Right atrium auricular region (tissue), 2 donors: ENCODE measurements at regions not wholly inside any gene's neighbourhood (a gene's known extent, or its start where the extent isn't known, plus 50 kb on each side); places are given as distances from the start of the nearest gene placed in this dataset.

Source experiments
- DNase-seq: peaks from one replicate; pipeline ENCODE4 v3.0.0-alpha.2; 2019; ENCODE audit warnings: low spot score
- H3K27ac ChIP-seq, 2 donors: fragments of 200-600 bp; sonication (generic); 1 replicate in 1 of 2; 2 replicates in 1 of 2; pipeline ENCODE4 v1.5.1; 2016 to 2019
- H3K27me3 ChIP-seq, 2 donors: fragments of 200-600 bp; sonication (generic); one replicate each; pipeline versions ENCODE4 v1.5.1 to v1.6.0; 2017 to 2019
- H3K36me3 ChIP-seq: fragments of 200-600 bp; sonication (generic); one replicate; pipeline ENCODE4 v1.5.1; 2016
- H3K4me1 ChIP-seq, 2 donors: fragments of 200-600 bp; sonication (generic); one replicate each; pipeline versions ENCODE4 v1.5.1 to v1.6.0; 2017 to 2019
- H3K4me3 ChIP-seq, 2 donors: fragments of 200-600 bp; sonication (generic); 1 replicate in 1 of 2; 2 replicates in 1 of 2; pipeline ENCODE4 v1.5.1; 2017 to 2019; ENCODE audit warnings: mild to moderate bottlenecking in 1 of 2, moderate library complexity in 1 of 2
- H3K9me3 ChIP-seq, 2 donors: fragments of 200-600 bp; sonication (generic); one replicate each; pipeline ENCODE4 v1.5.1; 2019
- TF ChIP-seq, protein P1 (sequence below), 2 donors: fragments of 200-600 bp; sonication (generic); IDR thresholded peaks; one replicate each; pipeline ENCODE4 v1.5.1; 2019; ENCODE audit warnings: antibody characterized with exemption in 2 of 2

GRCh38 chr11:11016068-11016467 is 158.2 kb upstream of the ZBED5 start:
- no peaks in the 10 kb centered on the region for H3K36me3 ChIP-seq
- no peak overlapping the region for H3K4me3 ChIP-seq
- H3K27me3 ChIP-seq, result no peaks in the 10 kb centered on the region
- H3K27ac ChIP-seq, result no peak overlapping the region
- TF ChIP-seq, protein P1, sequence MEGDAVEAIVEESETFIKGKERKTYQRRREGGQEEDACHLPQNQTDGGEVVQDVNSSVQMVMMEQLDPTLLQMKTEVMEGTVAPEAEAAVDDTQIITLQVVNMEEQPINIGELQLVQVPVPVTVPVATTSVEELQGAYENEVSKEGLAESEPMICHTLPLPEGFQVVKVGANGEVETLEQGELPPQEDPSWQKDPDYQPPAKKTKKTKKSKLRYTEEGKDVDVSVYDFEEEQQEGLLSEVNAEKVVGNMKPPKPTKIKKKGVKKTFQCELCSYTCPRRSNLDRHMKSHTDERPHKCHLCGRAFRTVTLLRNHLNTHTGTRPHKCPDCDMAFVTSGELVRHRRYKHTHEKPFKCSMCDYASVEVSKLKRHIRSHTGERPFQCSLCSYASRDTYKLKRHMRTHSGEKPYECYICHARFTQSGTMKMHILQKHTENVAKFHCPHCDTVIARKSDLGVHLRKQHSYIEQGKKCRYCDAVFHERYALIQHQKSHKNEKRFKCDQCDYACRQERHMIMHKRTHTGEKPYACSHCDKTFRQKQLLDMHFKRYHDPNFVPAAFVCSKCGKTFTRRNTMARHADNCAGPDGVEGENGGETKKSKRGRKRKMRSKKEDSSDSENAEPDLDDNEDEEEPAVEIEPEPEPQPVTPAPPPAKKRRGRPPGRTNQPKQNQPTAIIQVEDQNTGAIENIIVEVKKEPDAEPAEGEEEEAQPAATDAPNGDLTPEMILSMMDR (IDR thresholded peaks at IDR 0.05), result no peak
- DNase-seq, result no peak
- peaks cover 0 to 2% of the 10 kb centered on the region in 2 donors for H3K4me1 ChIP-seq
- H3K9me3 ChIP-seq, result no peaks in the 10 kb centered on the region

DNA sequence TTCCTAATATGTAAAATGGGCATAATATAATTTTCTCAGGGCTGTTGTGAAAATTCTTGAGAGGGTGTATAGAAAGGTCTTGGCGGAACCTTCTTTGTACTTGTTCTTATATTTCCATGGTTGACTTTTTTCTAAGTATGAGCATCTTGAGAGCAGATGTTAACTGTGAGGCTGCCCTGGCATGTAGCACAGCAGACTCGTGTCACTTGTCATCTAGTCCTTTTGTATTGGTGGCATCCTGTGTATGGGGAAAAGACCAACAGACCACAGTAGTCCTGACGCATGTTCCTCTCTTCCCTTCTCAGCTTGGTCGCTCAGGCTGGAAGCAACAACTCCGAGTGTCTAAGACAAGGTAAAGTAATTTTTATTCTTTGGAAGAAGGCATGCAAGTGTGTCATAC is 153.8 kb upstream of the ZBED5 start:
- Histone ChIP-seq H3K27me3 (no peaks in the 10 kb centered on the region), H3K4me1 (peaks cover 0 to 10% of the 10 kb centered on the region in 2 donors), H3K4me3 (no peak overlapping the region), H3K27ac (no peak overlapping the region), H3K9me3 (no peaks in the 10 kb centered on the region), H3K36me3 (no peaks in the 10 kb centered on the region)
- DNase-seq, result no peak
- TF ChIP-seq, protein P1 (IDR thresholded peaks at IDR 0.05), result no peak

GRCh38 chr11:11010624-11011127 is 152.8 kb upstream of the ZBED5 start:
- Histone ChIP-seq H3K27ac (no peak overlapping the region), H3K4me1 (peaks cover 0 to 10% of the 10 kb centered on the region in 2 donors), H3K9me3 (no peaks in the 10 kb centered on the region), H3K27me3 (no peaks in the 10 kb centered on the region), H3K4me3 (no peak overlapping the region), H3K36me3 (no peaks in the 10 kb centered on the region)
- TF ChIP-seq, protein P1 (IDR thresholded peaks at IDR 0.05), result peak; percentile 28 to 61
- peak; percentile 61 for DNase-seq

DNA sequence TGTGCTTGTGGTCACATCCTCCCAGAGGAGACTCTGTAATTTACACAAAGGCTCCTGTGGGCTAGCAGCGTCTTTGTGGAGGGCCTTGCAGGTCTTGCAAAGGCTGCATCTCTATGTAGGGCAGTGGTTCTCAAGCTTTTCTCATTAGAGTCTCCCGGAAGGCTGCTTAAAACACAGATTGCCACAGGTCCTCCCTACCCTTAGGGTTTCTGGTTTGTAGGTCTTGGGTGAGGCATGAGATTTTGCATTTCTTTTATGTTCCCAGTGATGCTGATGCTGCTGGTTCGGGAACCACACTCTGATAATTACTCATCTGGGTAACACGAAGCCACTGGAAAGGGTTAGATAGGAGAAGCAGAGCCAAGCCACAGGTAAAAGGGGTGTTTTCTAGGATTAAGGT is 151.3 kb upstream of the ZBED5 start:
- DNase-seq, result no peak
- H3K36me3 ChIP-seq, result no peaks in the 10 kb centered on the region
- no peaks in the 10 kb centered on the region for H3K27me3 ChIP-seq
- H3K9me3 ChIP-seq, result no peaks in the 10 kb centered on the region
- no peak overlapping the region for H3K27ac ChIP-seq
- H3K4me3 ChIP-seq, result no peak overlapping the region
- peaks cover 0 to 10% of the 10 kb centered on the region in 2 donors for H3K4me1 ChIP-seq
- TF ChIP-seq, protein P1 (IDR thresholded peaks at IDR 0.05), result no peak

- Histone ChIP-seq H3K27ac (no peak overlapping the region), H3K36me3 (no peaks in the 10 kb centered on the region), H3K4me3 (no peak overlapping the region), H3K4me1 (no peaks in the 10 kb centered on the region), H3K9me3 (no peaks in the 10 kb centered on the region), H3K27me3 (no peaks in the 10 kb centered on the region)
- TF ChIP-seq, protein P1 (IDR thresholded peaks at IDR 0.05), result no peak
- DNase-seq, result no peak
Observed at GRCh38 chr11:11004069-11004468, 146.2 kb upstream of the ZBED5 start.

GRCh38 chr11:11003226-11003625 is 145.4 kb upstream of the ZBED5 start:
- no peaks in the 10 kb centered on the region for H3K27me3 ChIP-seq
- DNase-seq, result no peak
- no peak overlapping the region for H3K27ac ChIP-seq
- no peaks in the 10 kb centered on the region for H3K9me3 ChIP-seq
- TF ChIP-seq, protein P1 (IDR thresholded peaks at IDR 0.05), result no peak
- no peaks in the 10 kb centered on the region for H3K4me1 ChIP-seq
- H3K4me3 ChIP-seq, result no peak overlapping the region
- H3K36me3 ChIP-seq, result no peaks in the 10 kb centered on the region
